HepG2 (cell line): ENCODE measurements at regions not wholly inside any gene's neighbourhood (a gene's known extent, or its start where the extent isn't known, plus 50 kb on each side); places are given as distances from the start of the nearest gene placed in this dataset.

ENCODE experiments used
- CHD2 ChIP-seq: IDR thresholded peaks from 2 replicates; pipeline ENCODE4 v1.6.1; 2011; ENCODE audit warnings: low read depth, low read length, improper control_type of control experiment
- CTCF ChIP-seq: sonication (generic); formaldehyde crosslinking; IDR thresholded peaks from 2 replicates; pipeline ENCODE4 v1.5.0; 2020; ENCODE audit warnings: mild to moderate bottlenecking, missing genetic modification reagents, moderate library complexity
- EZH2 ChIP-seq: conservative IDR thresholded peaks from 2 replicates; pipeline ENCODE4 v1.6.1; 2012; ENCODE audit warnings: mild to moderate bottlenecking, low read depth, low read length, moderate library complexity
- GLI4 ChIP-seq: sonication (generic); formaldehyde crosslinking; IDR thresholded peaks from 2 replicates; pipeline ENCODE4 v1.5.1; 2020; ENCODE audit warnings: missing genetic modification reagents, mild to moderate bottlenecking, moderate library complexity, borderline replicate concordance
- HBP1 ChIP-seq: IDR thresholded peaks from 2 replicates; pipeline ENCODE4 v1.6.1; 2016; ENCODE audit warnings: low read depth, control low read depth
- HDAC6 ChIP-seq: fragments of 200-600 bp; sonication (generic); IDR thresholded peaks from 2 replicates; pipeline ENCODE4 v1.7.0; 2017; ENCODE audit warnings: mild to moderate bottlenecking, antibody characterized with exemption, low read length, low read depth
- POLR2AphosphoS5 ChIP-seq: IDR thresholded peaks from 2 replicates; pipeline ENCODE4 v1.6.1; 2012; ENCODE audit warnings: low read depth, low read length
- RBM22 ChIP-seq: fragments of 200-400 bp; formaldehyde crosslinking; optimal IDR thresholded peaks from 2 replicates; pipeline ENCODE3; 2017; ENCODE audit warnings: mild to moderate bottlenecking, low read length, moderate library complexity
- RELA ChIP-seq: sonication (generic); formaldehyde crosslinking; IDR thresholded peaks from 2 replicates; pipeline ENCODE4 v1.4.0; 2020; ENCODE audit warnings: missing genetic modification reagents
- SOX13 ChIP-seq, 3 experiments: fragments of 450-650 bp in 1 of 3; sonication (generic) in 1 of 3; formaldehyde crosslinking in 1 of 3; IDR thresholded peaks in 2 of 3; conservative IDR thresholded peaks in 1 of 3; 2 replicates each; pipeline versions ENCODE4 v1.5.0 to v1.6.1; 2016 to 2020; ENCODE audit warnings: antibody characterized with exemption in 1 of 3, mild to moderate bottlenecking in 1 of 3, missing compliant biosample characterization in 1 of 3, missing genetic modification reagents in 1 of 3, moderate library complexity in 1 of 3
- ZBTB21 ChIP-seq: sonication (generic); formaldehyde crosslinking; IDR thresholded peaks from 2 replicates; pipeline ENCODE4 v1.4.0; 2020; ENCODE audit warnings: missing genetic modification reagents
- ZNF253 ChIP-seq: sonication (generic); formaldehyde crosslinking; IDR thresholded peaks from 2 replicates; pipeline ENCODE4 v1.8.0; 2022; ENCODE audit warnings: mild to moderate bottlenecking, missing genetic modification reagents, borderline replicate concordance
- ZNF83 ChIP-seq: sonication (generic); formaldehyde crosslinking; IDR thresholded peaks from 2 replicates; pipeline ENCODE4 v1.4.0; 2020; ENCODE audit warnings: missing genetic modification reagents, mild to moderate bottlenecking, borderline replicate concordance

- TF ChIP-seq HBP1 (CRISPR knock-in tag) (no peak), POLR2AphosphoS5 (no peak), ZBTB21 (CRISPR knock-in tag) (no peak), SOX13 (IDR thresholded peaks at IDR 0.05) (no peak), SOX13 (CRISPR knock-in tag; conservative IDR thresholded peaks at IDR 0.05 in 1 of 2, IDR thresholded peaks at IDR 0.05 in 1 of 2) (no peak), GLI4 (CRISPR knock-in tag) (no peak), RELA (CRISPR knock-in tag) (no peak), ZNF253 (CRISPR knock-in tag) (no peak), CHD2 (no peak), RBM22 (no peak), EZH2 (no peak), ZNF83 (no peak), HDAC6 (no peak), CTCF (no peak)
These were observed 160.4 kb upstream of the SYT6 start for GRCh38 chr1:114314098-114314497.
